ENCODE measurements at regions not wholly inside any gene's neighbourhood (a gene's known extent, or its start where the extent isn't known, plus 50 kb on each side); places are given as distances from the start of the nearest gene placed in this dataset.

GRCh38 chr6:147825848-147826247, 317.4 kb downstream of the SAMD5 start:
- DNase-seq: peak; percentile 86

- DNase-seq: peak; percentile 76
These were observed 318.2 kb downstream of the SAMD5 start for GRCh38 chr6:147826698-147827097.

GRCh38 chr6:147829418-147829817, 320.9 kb downstream of the SAMD5 start:
- no peak for DNase-seq

- DNase-seq: no peak
These were observed 321.3 kb downstream of the SAMD5 start for GRCh38 chr6:147829835-147830234.

GRCh38 chr6:147831356-147831755, 322.9 kb downstream of the SAMD5 start:
- DNase-seq: no peak

GRCh38 chr6:147833607-147834006, 325.1 kb downstream of the SAMD5 start:
- no peak for DNase-seq

GRCh38 chr6:147834084-147834776, 325.7 kb downstream of the SAMD5 start:
- no peak for DNase-seq

GRCh38 chr6:147837540-147837939, 329.1 kb downstream of the SAMD5 start:
- no peak for DNase-seq

- DNase-seq: peak; percentile 67
These were observed 331.5 kb downstream of the SAMD5 start for GRCh38 chr6:147839708-147840610.

GRCh38 chr6:147841547-147842148, 333.2 kb downstream of the SAMD5 start:
- DNase-seq: peak; percentile 74

GRCh38 chr6:147849401-147850330, 341.2 kb downstream of the SAMD5 start:
- no peak for DNase-seq

GRCh38 chr6:147852772-147853171, 344.3 kb downstream of the SAMD5 start:
- no peak for DNase-seq

GRCh38 chr6:147853574-147853973, 345.1 kb downstream of the SAMD5 start:
- no peak for DNase-seq

GRCh38 chr6:147855803-147856482, 347.5 kb downstream of the SAMD5 start:
- DNase-seq: peak; percentile 83

GRCh38 chr6:147856687-147857086, 348.2 kb downstream of the SAMD5 start:
- no peak for DNase-seq

- no peak for DNase-seq
These were observed 349.9 kb downstream of the SAMD5 start for GRCh38 chr6:147858421-147858820.

GRCh38 chr6:147859071-147859470, 350.6 kb downstream of the SAMD5 start:
- DNase-seq: no peak

- DNase-seq: no peak
These were observed 353.2 kb downstream of the SAMD5 start for GRCh38 chr6:147861696-147862095.

GRCh38 chr6:147867433-147868226, 359.1 kb downstream of the SAMD5 start:
- no peak for DNase-seq

GRCh38 chr6:147868427-147869190, 360.1 kb downstream of the SAMD5 start:
- no peak for DNase-seq

Measured in NCI-H748 treated with DMSO at 0.1 percent for 48 hours (cell line).